Right ventricle myocardium superior (tissue), 1 donor: ENCODE measurements at regions not wholly inside any gene's neighbourhood (a gene's known extent, or its start where the extent isn't known, plus 50 kb on each side); places are given as distances from the start of the nearest gene placed in this dataset.
"Not testable (repeated sequence)": the region's sequence is repeated elsewhere in the genome, so short reads cannot be mapped to it uniquely, and the experiment has no call there.

Experiments
- ATAC-seq: fragments of 200-7000 bp; cut with Tn5 transposase; one replicate; pipeline ENCODE4 v1.9.1; 2020; ENCODE audit warnings: mild to moderate bottlenecking; ENCODE audit not compliant: poor library complexity
- DNase-seq: peaks from one replicate; pipeline ENCODE4 v3.0.0-alpha.2; 2020
- intact Hi-C: fragments of 100-400 bp; cut with DNase I; formaldehyde crosslinking; loops from one replicate; pipeline ENCODE4 v1.11.2; 2022
- donor health status: DM: no; HTN: yes; CAD: no; lungs with severe emphysema.

DNA sequence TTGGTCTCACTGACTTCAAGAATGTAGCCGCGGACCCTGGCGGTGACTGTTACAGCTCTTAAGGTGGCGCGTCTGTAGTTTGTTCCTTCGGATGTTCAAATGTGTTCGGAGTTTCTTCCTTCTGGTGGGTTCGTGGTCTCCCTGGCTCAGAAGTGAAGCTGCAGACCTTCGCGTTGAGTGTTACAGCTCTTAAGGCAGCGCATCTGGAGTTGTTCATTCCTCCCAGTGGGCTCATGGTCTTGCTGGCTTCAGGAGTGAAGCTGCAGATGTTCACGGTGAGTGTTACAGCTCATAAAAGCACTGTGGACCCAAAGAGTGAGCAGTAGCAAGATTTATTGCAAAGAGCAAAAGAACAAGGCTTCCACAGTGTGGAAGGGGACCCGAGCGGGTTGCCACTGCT lies 2067.0 kb upstream of the CDH6 start:
- ATAC-seq, DNase-seq, intact Hi-C loops: not testable (repeated sequence)

DNA sequence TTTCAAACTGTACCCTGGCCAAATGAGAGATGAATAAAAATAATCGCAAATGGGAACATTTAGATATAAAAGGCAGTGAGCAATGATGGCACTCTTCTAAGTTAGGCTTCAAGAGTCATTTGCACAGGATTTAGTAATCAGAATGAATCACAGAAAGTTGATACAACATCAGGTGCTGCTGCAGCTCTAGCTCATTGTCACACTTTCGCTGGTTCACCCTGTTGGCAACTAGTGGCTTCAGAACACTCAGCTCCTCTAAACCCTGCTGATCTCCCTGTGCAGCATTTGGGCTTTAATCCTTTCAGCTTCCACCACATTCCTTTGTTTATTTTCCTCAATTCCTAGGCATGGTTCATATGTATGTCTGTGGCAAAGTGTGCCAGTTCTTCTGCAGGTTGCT lies 2071.2 kb upstream of the CDH6 start:
- ATAC-seq (no peak), DNase-seq (no peak)
- intact Hi-C loops, result no loop called here

DNA sequence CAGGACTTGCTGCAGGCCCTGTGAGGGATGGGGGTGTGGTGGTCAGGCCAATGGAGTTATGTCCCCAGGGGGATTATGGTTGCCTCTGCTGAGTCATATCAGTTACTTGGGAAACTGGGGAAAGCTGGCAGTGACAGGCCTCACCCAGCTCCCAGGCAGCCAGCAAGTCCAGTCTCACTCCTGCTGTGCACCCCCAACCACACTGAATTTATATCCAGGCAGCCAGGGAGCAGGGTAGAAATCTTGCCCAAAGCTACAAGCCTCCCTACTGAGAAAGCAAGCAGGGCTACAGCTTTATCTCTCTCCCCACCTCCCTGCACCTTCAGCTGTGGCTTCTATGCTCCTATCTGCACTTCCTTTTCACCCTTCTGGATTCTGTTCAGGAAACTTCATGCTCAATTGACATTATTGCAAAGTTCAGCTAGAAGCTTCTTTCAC lies 2076.0 kb upstream of the CDH9 start:
- intact Hi-C loops, result no loop called here
- no peak for DNase-seq
- no peak for ATAC-seq

DNA sequence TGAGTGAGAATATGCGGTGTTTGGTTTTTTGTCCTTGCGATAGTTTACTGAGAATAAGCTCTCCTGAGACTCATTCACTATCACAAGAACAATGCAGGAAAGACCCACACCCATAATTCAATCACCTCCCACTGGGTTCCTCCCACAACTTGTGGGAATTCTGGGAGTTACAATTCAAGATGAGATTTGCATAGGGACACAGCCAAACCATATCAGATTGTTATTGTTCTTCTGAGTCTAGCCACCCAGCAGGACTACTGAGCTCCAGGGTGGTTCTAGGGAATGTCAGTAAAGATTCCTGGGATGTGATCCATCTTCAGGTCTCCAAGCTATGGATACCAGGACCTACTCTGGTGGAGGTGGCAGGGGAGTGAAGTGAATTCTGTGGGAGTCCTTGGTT lies 2075.1 kb upstream of the CDH9 start:
- ATAC-seq (no peak), DNase-seq (no peak)
- intact Hi-C loops, result no loop called here

DNA sequence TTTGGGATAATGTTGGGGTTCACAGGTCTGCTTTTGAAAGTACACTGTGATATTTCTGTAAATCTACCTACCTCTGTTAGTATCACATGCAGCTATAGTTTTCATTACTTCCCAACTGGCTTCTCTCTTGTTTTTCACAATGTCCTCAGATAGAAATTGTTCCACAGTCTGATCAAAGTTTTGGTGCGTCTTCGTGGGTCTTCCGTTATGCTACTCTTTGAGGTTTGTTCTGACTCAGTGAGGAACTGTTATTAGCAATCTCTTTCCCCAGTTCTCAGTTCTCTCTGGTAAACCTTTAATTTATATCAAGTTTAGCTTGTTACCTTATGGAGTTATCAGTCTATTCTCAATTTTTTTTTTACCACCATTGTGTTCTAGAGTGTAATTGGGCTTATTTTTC lies 2061.2 kb upstream of the CDH9 start:
- DNase-seq (no peak), ATAC-seq (no peak)
- intact Hi-C loops, result no loop called here

DNA sequence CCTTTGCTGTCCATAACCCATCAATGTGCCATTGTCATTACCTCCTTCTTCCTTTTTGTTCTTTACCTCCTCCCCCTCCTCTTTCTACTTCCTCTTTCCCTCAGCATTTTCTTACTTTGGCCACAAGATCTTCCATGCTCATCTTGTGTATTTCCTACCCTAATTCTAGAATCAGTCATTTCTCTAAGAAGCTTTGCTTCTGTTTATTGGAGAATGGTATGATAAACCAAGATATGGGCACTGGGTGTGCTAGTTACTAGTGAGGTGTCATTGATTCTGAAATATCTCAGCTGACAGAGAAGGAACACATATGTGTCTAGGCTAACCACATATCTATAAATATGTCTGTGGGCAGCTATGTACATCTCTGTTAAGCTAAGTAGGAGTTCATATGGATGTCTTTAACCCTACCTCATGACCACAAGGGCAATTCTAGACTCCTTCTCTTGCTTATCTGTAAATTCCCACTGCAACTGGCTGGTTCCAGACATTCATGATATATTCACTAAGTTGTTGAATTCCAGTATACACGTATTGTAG lies 2051.3 kb upstream of the CDH9 start:
- DNase-seq (no peak), ATAC-seq (no peak)
- intact Hi-C loops, result no loop called here

DNA sequence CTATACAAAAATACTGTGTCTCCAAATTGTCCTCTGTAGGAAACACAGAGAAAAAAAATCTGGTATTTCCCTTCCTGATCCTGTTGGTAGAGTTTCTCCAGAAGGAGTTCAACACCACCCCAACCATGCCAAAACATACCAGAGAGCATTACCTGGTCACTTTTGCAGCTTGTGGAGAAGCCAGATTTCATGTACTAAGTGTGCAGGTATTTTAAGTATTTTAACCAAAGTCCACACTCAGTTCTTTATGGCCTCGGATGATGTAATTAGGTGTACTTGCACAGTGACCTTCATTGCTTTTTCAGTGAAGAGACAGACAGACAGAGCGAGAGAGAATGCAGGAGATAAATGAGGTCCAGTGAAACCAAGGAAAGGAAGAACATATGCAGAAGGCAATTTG lies 2046.8 kb upstream of the CDH9 start:
- ATAC-seq (no peak), DNase-seq (no peak)
- intact Hi-C loops, result no loop called here

DNA sequence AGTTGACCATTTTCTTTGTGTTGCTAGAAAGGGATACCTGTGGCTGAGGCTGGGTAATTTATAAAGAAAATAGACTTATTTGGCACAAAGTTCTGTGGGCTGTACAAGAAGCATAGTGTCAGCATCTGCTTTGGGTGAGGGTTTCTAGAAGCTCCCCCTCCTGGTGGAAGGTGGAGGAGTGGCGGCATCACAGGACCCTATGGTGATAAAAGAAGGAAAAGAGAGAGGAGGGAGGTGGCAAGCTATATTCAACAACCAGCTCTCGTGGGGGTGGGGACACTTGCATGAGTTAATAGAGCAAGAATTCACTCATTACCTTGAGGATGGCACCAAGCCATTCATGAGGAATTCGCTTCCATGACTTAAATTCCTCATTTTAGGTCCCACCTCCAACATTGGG lies 2041.4 kb upstream of the CDH9 start:
- no peak for ATAC-seq
- intact Hi-C loops, result no loop called here
- no peak for DNase-seq

DNA sequence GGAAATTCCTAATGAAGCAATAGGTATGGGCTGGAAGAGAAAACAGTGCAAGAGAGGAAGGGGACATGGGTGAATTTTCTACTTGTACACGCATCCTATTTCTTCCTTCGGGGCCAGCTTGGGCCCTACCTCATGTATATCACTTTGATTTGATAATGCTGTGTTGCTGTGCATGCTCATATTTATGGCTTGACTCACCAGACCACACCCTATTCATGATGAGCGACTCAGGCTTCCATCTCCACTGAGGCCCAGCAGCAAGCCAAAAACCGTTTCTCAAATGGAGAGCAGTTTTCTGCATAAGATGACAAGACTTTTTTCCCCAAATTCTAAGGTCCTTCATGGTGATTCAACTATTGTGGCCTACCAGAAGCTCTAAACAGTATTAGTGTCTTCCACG lies 2039.1 kb upstream of the CDH9 start:
- intact Hi-C loops, result no loop called here
- no peak for ATAC-seq

DNA sequence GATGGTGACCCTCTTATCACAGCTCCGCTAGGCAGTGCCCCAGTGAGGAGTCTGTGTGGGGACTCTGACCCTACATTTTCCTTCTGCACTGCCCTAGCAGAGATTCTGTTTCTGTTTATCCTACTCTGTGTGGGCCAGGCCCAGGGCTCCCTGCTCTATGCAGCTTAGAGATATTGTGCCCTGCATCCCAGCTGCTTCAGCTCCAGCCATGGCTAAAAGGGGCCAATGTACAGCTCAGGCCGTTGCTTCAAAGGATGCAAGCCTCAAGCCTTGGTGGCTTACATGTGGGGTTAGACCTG lies 2030.7 kb upstream of the CDH9 start:
- no peak for DNase-seq
- intact Hi-C loops, result no loop called here
- ATAC-seq, result no peak

More for the DNA sequence above, 2039.1 kb upstream of the CDH9 start:
- no peak for DNase-seq

DNA sequence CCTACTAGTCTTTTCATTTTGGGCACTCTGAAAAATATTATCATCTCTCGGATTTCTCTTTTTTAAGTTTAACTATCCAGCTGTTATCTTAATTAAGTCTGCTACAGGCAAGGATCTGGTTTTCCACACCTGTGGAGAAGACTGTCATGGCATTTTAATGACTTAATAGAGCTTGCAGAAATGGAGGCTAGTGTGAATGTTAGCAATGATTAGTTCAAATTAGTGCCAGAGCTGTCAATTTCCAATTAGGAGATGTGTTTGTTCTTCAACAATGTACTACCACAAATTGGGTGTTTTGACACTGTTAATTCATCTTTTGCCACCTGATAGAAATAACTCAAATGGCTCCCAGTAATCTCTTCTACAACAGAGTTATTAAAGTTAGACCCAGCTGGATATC lies 2023.0 kb upstream of the CDH9 start:
- ATAC-seq (no peak), DNase-seq (no peak)
- intact Hi-C loops, result no loop called here

DNA sequence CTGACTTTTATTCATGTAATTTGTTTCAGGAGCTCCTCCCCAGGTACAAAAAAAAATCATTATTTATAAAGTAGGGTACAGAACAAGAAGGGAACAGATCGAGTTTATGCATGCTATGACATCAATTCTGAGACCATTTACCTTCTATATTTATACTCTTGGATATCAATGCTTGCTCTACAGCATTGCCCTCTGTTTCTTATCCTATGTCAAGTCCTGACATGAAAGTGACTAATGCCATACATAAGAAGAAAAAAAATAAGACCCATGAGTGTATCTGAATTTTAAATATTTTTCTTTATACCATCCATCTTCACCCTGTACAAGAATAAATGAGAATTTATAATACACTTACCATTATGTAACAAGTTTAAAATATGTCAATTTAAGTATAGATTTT lies 2016.3 kb upstream of the CDH9 start:
- intact Hi-C loops, result no loop called here
- DNase-seq (no peak), ATAC-seq (no peak)

DNA sequence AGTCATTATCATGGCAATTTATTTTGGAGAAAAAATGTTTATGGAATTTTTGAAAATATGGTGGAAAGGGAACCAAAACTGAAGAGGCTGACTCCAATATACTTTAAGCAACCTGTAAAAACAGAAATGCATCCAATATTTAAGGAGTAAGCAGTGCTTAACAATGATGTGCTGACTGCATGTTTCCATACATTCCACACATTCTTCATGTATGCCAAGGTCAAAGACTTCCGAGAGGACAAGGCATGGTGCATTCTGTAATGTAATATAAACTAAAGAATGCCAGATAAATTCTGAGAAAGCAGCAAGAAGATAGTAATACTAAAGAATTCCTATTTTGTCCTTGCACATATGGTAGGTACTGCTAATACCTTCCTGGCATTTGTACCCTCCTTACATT lies 2015.9 kb upstream of the CDH9 start:
- intact Hi-C loops, result no loop called here
- DNase-seq, result no peak
- ATAC-seq, result no peak

DNA sequence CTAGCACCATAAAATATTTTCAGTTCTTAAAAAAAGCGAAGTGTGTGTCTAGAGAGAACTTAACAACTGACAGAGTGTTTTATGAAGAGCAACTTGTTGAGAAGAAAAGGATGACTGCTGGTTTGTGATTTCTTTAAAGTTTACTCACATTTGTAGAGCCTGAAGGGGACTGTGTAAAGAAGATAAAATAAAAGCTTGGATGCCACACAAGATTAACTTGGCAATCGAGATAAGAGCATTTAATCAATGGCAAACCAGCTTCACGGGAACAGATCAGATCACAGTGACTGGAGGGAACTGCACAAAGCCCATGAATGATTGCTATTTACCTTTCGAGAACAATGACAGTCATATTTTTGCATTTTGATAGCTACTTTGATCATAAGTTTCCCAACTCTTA lies 2013.1 kb upstream of the CDH9 start:
- ATAC-seq (no peak), DNase-seq (no peak)
- intact Hi-C loops, result no loop called here

DNA sequence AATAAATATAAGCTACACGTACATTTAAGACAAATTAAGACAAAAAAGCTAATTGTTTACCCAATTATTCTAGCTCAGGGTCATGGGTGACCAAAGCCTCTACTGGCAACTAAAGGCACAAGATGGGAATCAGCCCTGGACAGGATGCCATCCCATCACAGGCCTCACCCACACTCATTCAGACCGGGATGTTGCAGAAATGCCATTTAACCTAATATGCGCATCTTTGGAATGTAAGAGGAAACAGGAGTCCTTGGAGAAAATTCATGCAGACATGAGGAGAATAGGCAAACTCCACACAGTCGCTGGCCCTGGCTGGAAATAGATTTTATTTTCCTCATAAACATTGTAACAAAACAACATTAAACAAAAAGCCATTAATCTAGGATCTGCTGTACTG lies 2003.8 kb upstream of the CDH9 start:
- no peak for DNase-seq
- no peak for ATAC-seq
- intact Hi-C loops, result no loop called here

DNA sequence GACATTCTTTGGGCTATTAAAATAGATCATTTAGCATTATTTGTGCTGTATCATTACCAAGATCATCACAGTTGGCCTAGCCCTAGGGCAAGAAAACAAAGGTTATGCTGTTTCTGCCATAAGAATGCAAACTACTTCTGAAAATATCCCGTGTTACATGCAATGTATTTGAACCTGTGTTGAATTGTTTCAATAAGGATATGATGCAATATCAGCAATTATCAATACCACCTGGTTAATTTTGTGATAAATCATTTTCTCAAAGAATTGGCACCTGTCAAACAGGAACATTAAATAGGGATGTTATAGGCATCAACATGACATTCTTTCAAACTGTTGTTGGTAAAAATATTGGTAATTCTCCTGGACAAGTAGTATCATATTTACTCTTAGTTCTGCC lies 2002.0 kb upstream of the CDH9 start:
- ATAC-seq (no peak), DNase-seq (no peak)
- intact Hi-C loops, result no loop called here

DNA sequence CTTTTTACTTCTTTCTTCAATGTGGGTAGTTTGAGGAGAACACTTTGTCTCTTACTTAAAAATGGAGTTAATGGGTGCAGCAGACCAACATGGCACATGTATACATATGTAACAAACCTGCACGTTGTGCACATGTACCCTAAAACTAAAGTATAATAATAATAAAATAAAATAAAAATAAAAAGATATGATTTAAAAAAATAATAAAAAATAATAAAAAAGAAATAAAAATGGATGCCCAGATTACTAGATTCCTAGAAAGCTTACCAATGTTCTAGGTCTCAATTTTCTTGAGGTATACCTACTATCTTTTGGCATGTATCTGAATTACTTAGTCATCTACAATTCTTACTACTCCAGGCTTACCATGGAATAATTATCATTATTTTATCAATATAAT lies 2001.6 kb upstream of the CDH9 start:
- DNase-seq (no peak), ATAC-seq (no peak)
- intact Hi-C loops, result no loop called here

DNA sequence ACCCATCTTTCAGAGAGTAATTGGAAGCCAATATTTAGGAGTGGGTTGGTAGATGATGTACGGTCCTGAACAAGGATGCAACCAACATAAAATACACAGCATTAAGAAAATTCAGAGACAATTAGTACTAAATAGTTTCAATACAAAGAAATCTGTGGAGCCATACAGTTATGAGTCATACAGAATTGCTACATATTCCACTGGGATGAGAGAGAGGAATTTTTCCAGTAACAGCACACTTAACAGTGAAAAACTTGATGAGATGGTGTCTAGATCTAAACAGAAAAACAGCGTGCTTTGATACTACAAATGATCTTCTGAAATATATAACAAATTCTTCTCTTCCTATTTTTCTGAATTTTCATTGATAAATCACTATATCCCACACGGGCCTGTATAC lies 1999.3 kb upstream of the CDH9 start:
- ATAC-seq (no peak), DNase-seq (no peak)
- intact Hi-C loops, result no loop called here

DNA sequence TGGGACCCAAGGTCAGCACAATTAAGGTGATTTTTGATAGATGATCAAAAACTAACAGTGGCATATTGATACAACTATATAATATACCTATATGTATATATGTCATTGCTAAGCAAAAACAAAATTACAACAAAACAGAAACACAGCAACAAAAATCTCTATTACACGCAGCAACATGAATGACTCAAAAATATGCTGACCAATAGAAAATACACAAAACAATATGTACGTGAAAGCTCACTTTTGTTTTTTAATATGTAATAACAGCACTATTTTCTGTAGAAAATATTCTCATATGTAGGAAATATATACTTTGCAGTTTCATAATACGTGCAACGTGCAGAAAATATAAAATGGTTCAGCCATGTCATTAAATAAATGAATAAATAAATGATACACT lies 1985.7 kb upstream of the CDH9 start:
- ATAC-seq, result no peak

DNA sequence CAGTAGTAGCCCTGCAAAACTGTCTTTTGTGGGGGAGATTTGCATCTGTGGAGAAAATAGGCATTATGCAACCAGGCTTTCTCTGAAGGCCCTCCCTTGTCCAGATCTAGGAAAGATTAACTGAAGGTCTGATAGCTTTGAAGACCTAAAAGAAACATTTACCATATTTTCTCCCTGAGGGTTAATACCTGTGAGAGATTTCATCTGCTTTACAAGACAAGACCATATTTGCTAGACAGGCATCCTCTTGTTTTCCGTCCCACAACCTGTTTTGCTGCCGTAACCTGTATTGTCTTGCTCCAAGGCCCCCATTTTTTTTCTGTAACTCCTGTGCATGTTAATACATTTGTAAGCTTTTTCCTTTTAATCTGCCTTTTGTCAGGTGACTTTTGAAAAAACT lies 1985.2 kb upstream of the CDH9 start:
- DNase-seq (no peak), ATAC-seq (no peak)
- intact Hi-C loops, result no loop called here

More for the DNA sequence above, 1985.7 kb upstream of the CDH9 start:
- no peak for DNase-seq
- intact Hi-C loops, result no loop called here

DNA sequence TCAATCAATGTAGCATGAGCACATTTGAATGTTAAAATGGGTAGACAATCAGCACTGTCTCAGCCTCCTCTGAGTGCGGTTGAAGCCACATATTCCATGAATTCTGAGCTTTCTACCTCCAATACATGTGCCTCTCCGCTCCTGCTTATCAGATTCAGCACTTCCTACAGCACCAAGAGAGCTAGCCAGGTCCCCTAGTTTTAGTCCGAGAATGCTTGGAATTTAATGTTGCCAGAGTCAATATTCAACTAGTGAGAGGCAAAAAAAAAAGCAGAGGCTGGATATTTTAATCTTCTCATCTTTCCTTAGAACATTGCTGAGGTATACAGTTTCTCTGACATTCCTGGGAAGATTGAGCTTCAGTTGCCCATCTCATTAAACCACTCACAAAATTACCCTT lies 1979.1 kb upstream of the CDH9 start:
- intact Hi-C loops, result no loop called here
- no peak for ATAC-seq
- DNase-seq, result no peak

DNA sequence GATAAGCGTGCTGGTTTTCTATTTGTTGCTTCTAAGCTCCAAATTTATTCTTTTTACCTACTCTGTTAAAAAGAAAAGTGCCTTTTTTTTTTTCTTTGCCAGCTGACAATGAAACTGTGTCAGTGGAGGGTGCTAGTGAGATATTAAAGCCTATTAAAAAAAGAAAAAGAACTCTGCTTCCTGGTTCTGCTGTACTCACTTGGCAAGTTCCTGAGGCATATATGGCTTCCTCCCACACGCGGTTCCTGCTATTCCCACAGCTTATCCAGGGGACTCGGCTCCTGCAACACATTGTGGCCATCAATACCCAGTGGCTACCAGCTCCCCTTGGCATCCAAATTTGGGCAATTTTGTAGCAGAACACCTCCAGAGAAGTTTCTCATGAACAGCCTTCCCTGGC lies 1977.7 kb upstream of the CDH9 start:
- ATAC-seq (no peak), DNase-seq (no peak)
- intact Hi-C loops, result no loop called here
